ENCODE measurements at regions not wholly inside any gene's neighbourhood (a gene's known extent, or its start where the extent isn't known, plus 50 kb on each side); places are given as distances from the start of the nearest gene placed in this dataset.

DNA sequence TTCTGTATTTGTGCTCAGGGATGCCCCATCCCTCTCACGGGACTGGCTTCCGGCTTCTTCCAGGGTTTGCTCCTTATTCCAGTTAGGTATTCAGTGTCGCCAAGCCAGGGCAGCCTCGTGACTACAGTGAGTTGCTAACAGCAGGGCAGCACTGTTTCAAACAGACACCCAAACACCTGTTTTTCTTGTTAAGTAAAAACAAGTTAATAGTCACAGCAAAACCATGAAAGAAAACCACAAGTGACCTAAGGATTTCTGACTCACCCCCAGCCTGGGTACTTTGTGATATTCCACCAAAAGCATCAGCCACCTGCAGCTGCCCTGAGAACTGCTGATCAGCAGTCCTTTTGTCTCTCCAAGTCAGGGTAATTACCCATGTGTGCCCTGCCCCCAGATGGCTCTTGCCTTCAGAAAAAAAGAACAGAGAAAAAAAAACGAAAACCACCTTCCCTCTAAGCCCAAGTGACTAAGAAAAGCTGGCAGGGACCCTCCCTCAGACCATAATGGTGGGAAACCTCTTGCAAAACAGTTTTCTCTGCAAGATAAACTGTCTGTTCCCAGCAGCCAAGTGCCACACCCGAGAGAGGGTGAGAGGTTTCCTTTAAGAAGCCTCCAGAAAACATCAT lies 178.2 kb downstream of the ANAPC1 start:
- TF ChIP-seq, protein P1, sequence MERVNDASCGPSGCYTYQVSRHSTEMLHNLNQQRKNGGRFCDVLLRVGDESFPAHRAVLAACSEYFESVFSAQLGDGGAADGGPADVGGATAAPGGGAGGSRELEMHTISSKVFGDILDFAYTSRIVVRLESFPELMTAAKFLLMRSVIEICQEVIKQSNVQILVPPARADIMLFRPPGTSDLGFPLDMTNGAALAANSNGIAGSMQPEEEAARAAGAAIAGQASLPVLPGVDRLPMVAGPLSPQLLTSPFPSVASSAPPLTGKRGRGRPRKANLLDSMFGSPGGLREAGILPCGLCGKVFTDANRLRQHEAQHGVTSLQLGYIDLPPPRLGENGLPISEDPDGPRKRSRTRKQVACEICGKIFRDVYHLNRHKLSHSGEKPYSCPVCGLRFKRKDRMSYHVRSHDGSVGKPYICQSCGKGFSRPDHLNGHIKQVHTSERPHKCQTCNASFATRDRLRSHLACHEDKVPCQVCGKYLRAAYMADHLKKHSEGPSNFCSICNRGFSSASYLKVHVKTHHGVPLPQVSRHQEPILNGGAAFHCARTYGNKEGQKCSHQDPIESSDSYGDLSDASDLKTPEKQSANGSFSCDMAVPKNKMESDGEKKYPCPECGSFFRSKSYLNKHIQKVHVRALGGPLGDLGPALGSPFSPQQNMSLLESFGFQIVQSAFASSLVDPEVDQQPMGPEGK (CRISPR knock-in tag; IDR thresholded peaks at IDR 0.05; ENCODE audit: borderline replicate concordance): no peak
- TF ChIP-seq GLIS3 (CRISPR knock-in tag; IDR thresholded peaks at IDR 0.05) (no peak), ZNF565 (CRISPR knock-in tag; conservative IDR thresholded peaks at IDR 0.05; ENCODE audit: low read depth) (no peak), TCF4 (CRISPR knock-in tag; IDR thresholded peaks at IDR 0.05; ENCODE audit: borderline replicate concordance) (no peak), ZFP3 (CRISPR knock-in tag; IDR thresholded peaks at IDR 0.05) (no peak)

All from SK-N-SH treated with all-trans-retinoic acid at 6 μM for 48 hours (cell line).